ENCODE measurements at regions not wholly inside any gene's neighbourhood (a gene's known extent, or its start where the extent isn't known, plus 50 kb on each side); places are given as distances from the start of the nearest gene placed in this dataset.

DNA sequence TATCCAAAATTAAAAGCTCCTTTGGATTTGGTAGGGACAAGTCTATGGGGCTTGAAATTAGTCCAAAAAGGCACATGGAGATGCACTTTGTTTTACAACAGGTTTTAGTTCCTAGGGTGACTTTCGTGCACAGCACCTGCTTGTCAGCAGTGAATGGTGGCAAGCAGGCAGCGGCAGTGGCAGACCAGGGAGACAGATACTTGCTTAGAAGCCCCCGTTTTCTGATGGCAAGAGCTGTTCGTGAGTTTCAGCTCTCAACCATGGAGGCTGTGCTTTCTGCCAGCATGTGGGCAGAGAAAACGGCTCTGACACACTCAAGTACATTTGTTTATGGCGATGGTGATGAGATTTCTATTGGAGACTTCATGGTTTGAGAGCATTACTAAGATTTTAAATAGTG is 61.7 kb upstream of the SHH start:
- Histone ChIP-seq H3K23ac (ENCODE audit: low read depth, low read length) (no peak overlapping the region), H4K5ac (ENCODE audit: low read depth, low read length) (no peak overlapping the region), H2BK5ac (ENCODE audit: low read depth, low read length, poor library complexity, severe bottlenecking) (no peak overlapping the region), H3K9ac (ENCODE audit: low read depth, low read length) (no peak overlapping the region), H3K27me3 (ENCODE audit: control insufficient read depth, insufficient read depth, low read length) (no peaks in the 10 kb centered on the region), H3K4me1 (ENCODE audit: control insufficient read depth, insufficient read depth, low read length) (no peaks in the 10 kb centered on the region), H3K36me3 (ENCODE audit: control insufficient read depth, insufficient read depth, low read length) (no peaks in the 10 kb centered on the region), H3K27ac (ENCODE audit: insufficient read depth, low read length) (no peak overlapping the region), H4K8ac (ENCODE audit: low read depth in 2 of 2, low read length in 2 of 2) (no peak overlapping the region), H3K14ac (replicated peaks; ENCODE audit: low read depth, low read length) (no peak overlapping the region), H2AFZ (replicated peaks; ENCODE audit: low read length, poor library complexity) (no peak overlapping the region), H3K4me2 (ENCODE audit: low read depth, low read length) (no peak overlapping the region), H3K9me1 (ENCODE audit: insufficient read depth, low read length) (no peaks in the 10 kb centered on the region), H2AK5ac (ENCODE audit: low read depth, low read length) (no peak overlapping the region), H2BK15ac (ENCODE audit: low read depth, low read length) (no peak overlapping the region), H4K20me1 (ENCODE audit: insufficient read depth, low read length) (no peaks in the 10 kb centered on the region), H4K91ac (ENCODE audit: insufficient read depth, low read depth, low read length) (no peak overlapping the region), H3K9me3 (ENCODE audit: control insufficient read depth, insufficient read depth, low read length) (peaks cover 4% of the 10 kb centered on the region; the same call in 1 of the 2 replicates), H2AK9ac (replicated peaks; ENCODE audit: low read depth, low read length, poor library complexity) (no peak overlapping the region), H2BK20ac (ENCODE audit: low read depth, low read length) (no peak overlapping the region), H2BK120ac (ENCODE audit: low read depth, low read length) (no peak overlapping the region), H3K18ac (ENCODE audit: low read depth, low read length) (no peak overlapping the region), H3K4me3 (ENCODE audit: insufficient read depth, low read depth, low read length) (no peak overlapping the region), H3K56ac (ENCODE audit: extremely low read depth, insufficient read depth, low read length) (no peak overlapping the region), H3K79me1 (ENCODE audit: low read depth in 1 of 2, low read length in 2 of 2) (no peaks in the 10 kb centered on the region), H3K4ac (ENCODE audit: low read depth, low read length) (no peak overlapping the region)
- TF ChIP-seq POLR2A (IDR thresholded peaks at IDR 0.05; ENCODE audit: low read depth, low read length) (no peak), RAD21 (IDR thresholded peaks at IDR 0.05; ENCODE audit: low read length) (no peak), BHLHE40 (IDR thresholded peaks at IDR 0.05; ENCODE audit: low read depth, low read length) (no peak), NFE2L2 (IDR thresholded peaks at IDR 0.05; ENCODE audit: low read depth, low read length) (no peak), MXI1 (IDR thresholded peaks at IDR 0.05; ENCODE audit: borderline replicate concordance, low read depth, low read length) (no peak), MAZ (IDR thresholded peaks at IDR 0.05; ENCODE audit: borderline replicate concordance, low read depth, low read length) (no peak), CEBPB (IDR thresholded peaks at IDR 0.05; ENCODE audit: low read depth, low read length) (no peak), RCOR1 (IDR thresholded peaks at IDR 0.05; ENCODE audit: insufficient replicate concordance, low read length) (no peak), SMC3 (IDR thresholded peaks at IDR 0.05; ENCODE audit: low read depth, low read length) (no peak), MAFK (IDR thresholded peaks at IDR 0.05; ENCODE audit: low read depth, low read length) (no peak), CHD1 (IDR thresholded peaks at IDR 0.05; ENCODE audit: low read depth, low read length) (no peak), RFX5 (IDR thresholded peaks at IDR 0.05; ENCODE audit: low read depth, low read length) (no peak), FOS (IDR thresholded peaks at IDR 0.05; ENCODE audit: low read depth, low read length) (no peak)
- TF ChIP-seq, protein P1, sequence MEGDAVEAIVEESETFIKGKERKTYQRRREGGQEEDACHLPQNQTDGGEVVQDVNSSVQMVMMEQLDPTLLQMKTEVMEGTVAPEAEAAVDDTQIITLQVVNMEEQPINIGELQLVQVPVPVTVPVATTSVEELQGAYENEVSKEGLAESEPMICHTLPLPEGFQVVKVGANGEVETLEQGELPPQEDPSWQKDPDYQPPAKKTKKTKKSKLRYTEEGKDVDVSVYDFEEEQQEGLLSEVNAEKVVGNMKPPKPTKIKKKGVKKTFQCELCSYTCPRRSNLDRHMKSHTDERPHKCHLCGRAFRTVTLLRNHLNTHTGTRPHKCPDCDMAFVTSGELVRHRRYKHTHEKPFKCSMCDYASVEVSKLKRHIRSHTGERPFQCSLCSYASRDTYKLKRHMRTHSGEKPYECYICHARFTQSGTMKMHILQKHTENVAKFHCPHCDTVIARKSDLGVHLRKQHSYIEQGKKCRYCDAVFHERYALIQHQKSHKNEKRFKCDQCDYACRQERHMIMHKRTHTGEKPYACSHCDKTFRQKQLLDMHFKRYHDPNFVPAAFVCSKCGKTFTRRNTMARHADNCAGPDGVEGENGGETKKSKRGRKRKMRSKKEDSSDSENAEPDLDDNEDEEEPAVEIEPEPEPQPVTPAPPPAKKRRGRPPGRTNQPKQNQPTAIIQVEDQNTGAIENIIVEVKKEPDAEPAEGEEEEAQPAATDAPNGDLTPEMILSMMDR (conservative IDR thresholded peaks at IDR 0.05; ENCODE audit: low read depth, low read length), result no peak
- TF ChIP-seq, protein P2, sequence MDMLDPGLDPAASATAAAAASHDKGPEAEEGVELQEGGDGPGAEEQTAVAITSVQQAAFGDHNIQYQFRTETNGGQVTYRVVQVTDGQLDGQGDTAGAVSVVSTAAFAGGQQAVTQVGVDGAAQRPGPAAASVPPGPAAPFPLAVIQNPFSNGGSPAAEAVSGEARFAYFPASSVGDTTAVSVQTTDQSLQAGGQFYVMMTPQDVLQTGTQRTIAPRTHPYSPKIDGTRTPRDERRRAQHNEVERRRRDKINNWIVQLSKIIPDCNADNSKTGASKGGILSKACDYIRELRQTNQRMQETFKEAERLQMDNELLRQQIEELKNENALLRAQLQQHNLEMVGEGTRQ (IDR thresholded peaks at IDR 0.05; ENCODE audit: low read depth, low read length), result no peak
- TF ChIP-seq, protein P3, sequence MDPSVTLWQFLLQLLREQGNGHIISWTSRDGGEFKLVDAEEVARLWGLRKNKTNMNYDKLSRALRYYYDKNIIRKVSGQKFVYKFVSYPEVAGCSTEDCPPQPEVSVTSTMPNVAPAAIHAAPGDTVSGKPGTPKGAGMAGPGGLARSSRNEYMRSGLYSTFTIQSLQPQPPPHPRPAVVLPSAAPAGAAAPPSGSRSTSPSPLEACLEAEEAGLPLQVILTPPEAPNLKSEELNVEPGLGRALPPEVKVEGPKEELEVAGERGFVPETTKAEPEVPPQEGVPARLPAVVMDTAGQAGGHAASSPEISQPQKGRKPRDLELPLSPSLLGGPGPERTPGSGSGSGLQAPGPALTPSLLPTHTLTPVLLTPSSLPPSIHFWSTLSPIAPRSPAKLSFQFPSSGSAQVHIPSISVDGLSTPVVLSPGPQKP (IDR thresholded peaks at IDR 0.05; ENCODE audit: borderline replicate concordance, low read depth, low read length), result no peak
- intact Hi-C loops (cut with micrococcal nuclease) (no loop called here), dilution Hi-C loops (cut with HindIII; ENCODE audit: low sequenced_read_pairs, unreplicated experiment) (no loop called here), in situ Hi-C loops (cut with MboI; ENCODE audit: low sequenced_read_pairs) (no loop called here)
- 52% methylated on average over 2 of the region's 6 CpGs; no CpG with 5 or more reads in 1 of the 2 experiments for WGBS, 2 experiments (ENCODE audit: extremely low coverage in 2 of 2, insufficient read length in 1 of 2)
- no TSS peak for BruUV-seq (replicated peaks)
- ATAC-seq (ENCODE audit: low read depth) (no peak), DNase-seq (no peak)
- ChIA-PET POLR2A (ENCODE audit: unreplicated experiment) (no interaction called here), CTCF (no interaction called here)
